ENCODE measurements at regions not wholly inside any gene's neighbourhood (a gene's known extent, or its start where the extent isn't known, plus 50 kb on each side); places are given as distances from the start of the nearest gene placed in this dataset.

GRCh38 chr18:73888565-73888964 is 259.1 kb downstream of the FBXO15 start:
- Histone ChIP-seq H3K27ac (no peak overlapping the region), H3K9me3 (no peaks in the 10 kb centered on the region), H3K36me3 (no peaks in the 10 kb centered on the region), H3K4me1 (no peaks in the 10 kb centered on the region), H3K27me3 (no peaks in the 10 kb centered on the region), H3K4me3 (no peak overlapping the region)
- DNase-seq, result no peak
- TF ChIP-seq POLR2A (IDR thresholded peaks at IDR 0.05) (no peak), CTCF (IDR thresholded peaks at IDR 0.05) (no peak), EP300 (IDR thresholded peaks at IDR 0.05) (no peak), POLR2AphosphoS5 (IDR thresholded peaks at IDR 0.05) (no peak)
- 70 to 84% methylated on average over 6 of the region's 6 CpGs for WGBS, 2 donors
- intact Hi-C loops (cut with DNase I), result no loop called here

- Histone ChIP-seq H3K36me3 (no peaks in the 10 kb centered on the region), H3K4me3 (no peak overlapping the region), H3K27ac (no peak overlapping the region), H3K9me3 (no peaks in the 10 kb centered on the region), H3K27me3 (no peaks in the 10 kb centered on the region), H3K4me1 (no peaks in the 10 kb centered on the region)
- no peak for TF ChIP-seq POLR2AphosphoS5 (IDR thresholded peaks at IDR 0.05)
- no peak for TF ChIP-seq POLR2A (IDR thresholded peaks at IDR 0.05)
- TF ChIP-seq EP300 (IDR thresholded peaks at IDR 0.05), result no peak
- TF ChIP-seq CTCF (IDR thresholded peaks at IDR 0.05), result no peak
- DNase-seq, result no peak
- 77 to 86% methylated on average over 3 of the region's 3 CpGs for WGBS, 2 donors
- intact Hi-C loops (cut with DNase I), result no loop called here
Observed at GRCh38 chr18:73887801-73888200, 259.8 kb downstream of the FBXO15 start.

GRCh38 chr18:73884868-73885267 is 262.8 kb downstream of the FBXO15 start:
- no peaks in the 10 kb centered on the region for H3K9me3 ChIP-seq
- intact Hi-C loops (cut with DNase I), result no loop called here
- TF ChIP-seq POLR2AphosphoS5 (IDR thresholded peaks at IDR 0.05), result no peak
- H3K27me3 ChIP-seq, result no peaks in the 10 kb centered on the region
- H3K4me1 ChIP-seq, result no peaks in the 10 kb centered on the region
- no peak overlapping the region for H3K27ac ChIP-seq
- no peak overlapping the region for H3K4me3 ChIP-seq
- no peaks in the 10 kb centered on the region for H3K36me3 ChIP-seq
- WGBS, 2 donors, result 86 to 91% methylated on average over 3 of the region's 3 CpGs
- DNase-seq, result no peak

- H3K4me3 ChIP-seq, result no peak overlapping the region
- H3K36me3 ChIP-seq, result no peaks in the 10 kb centered on the region
- no peak for DNase-seq
- H3K4me1 ChIP-seq, result no peaks in the 10 kb centered on the region
- 59 to 78% methylated on average over 2 of the region's 2 CpGs for WGBS, 2 donors
- TF ChIP-seq CTCF (IDR thresholded peaks at IDR 0.05), result no peak
- no peak for TF ChIP-seq POLR2A (IDR thresholded peaks at IDR 0.05)
- TF ChIP-seq POLR2AphosphoS5 (IDR thresholded peaks at IDR 0.05), result no peak
- TF ChIP-seq EP300 (IDR thresholded peaks at IDR 0.05), result no peak
- intact Hi-C loops (cut with DNase I), result no loop called here
- H3K27me3 ChIP-seq, result no peaks in the 10 kb centered on the region
- H3K9me3 ChIP-seq, result no peaks in the 10 kb centered on the region
- no peak overlapping the region for H3K27ac ChIP-seq
Observed at GRCh38 chr18:73881396-73881917, 266.2 kb downstream of the FBXO15 start.

- intact Hi-C loops (cut with DNase I), result no loop called here
- Histone ChIP-seq H3K9me3 (no peaks in the 10 kb centered on the region), H3K36me3 (no peaks in the 10 kb centered on the region), H3K27ac (no peak overlapping the region), H3K27me3 (no peaks in the 10 kb centered on the region), H3K4me1 (no peaks in the 10 kb centered on the region), H3K4me3 (no peak overlapping the region)
- DNase-seq, result no peak
- 49 to 73% methylated on average over 2 of the region's 2 CpGs for WGBS, 2 donors
- TF ChIP-seq CTCF (IDR thresholded peaks at IDR 0.05), result no peak
- TF ChIP-seq EP300 (IDR thresholded peaks at IDR 0.05), result no peak
- no peak for TF ChIP-seq POLR2A (IDR thresholded peaks at IDR 0.05)
- no peak for TF ChIP-seq POLR2AphosphoS5 (IDR thresholded peaks at IDR 0.05)
Observed at GRCh38 chr18:73880387-73880786, 267.2 kb downstream of the FBXO15 start.
